GM20000 (cell line): ENCODE measurements at regions not wholly inside any gene's neighbourhood (a gene's known extent, or its start where the extent isn't known, plus 50 kb on each side); places are given as distances from the start of the nearest gene placed in this dataset.

ENCODE experiments used
- DNase-seq: peaks from one replicate; pipeline ENCODE4 v3.0.0; 2012; ENCODE audit warnings: low spot score
- CTCF ChIP-seq: IDR thresholded peaks from 2 replicates; pipeline ENCODE4 v1.5.1; 2012; ENCODE audit warnings: mild to moderate bottlenecking, control low read depth; ENCODE audit errors: extremely low read depth, missing control alignments

GRCh38 chr6:11486959-11487358 lies 50.6 kb upstream of the TMEM170B start:
- DNase-seq = no peak
- TF ChIP-seq CTCF = no peak

- no peak for TF ChIP-seq CTCF
- no peak for DNase-seq
Observed at GRCh38 chr6:11486486-11486885, 51.1 kb upstream of the TMEM170B start.

GRCh38 chr6:11486051-11486450 lies 51.5 kb upstream of the TMEM170B start:
- TF ChIP-seq CTCF = no peak
- DNase-seq = no peak

GRCh38 chr6:11485271-11485670 lies 52.3 kb upstream of the TMEM170B start:
- no peak for DNase-seq
- no peak for TF ChIP-seq CTCF

GRCh38 chr6:11484441-11484840 lies 53.1 kb upstream of the TMEM170B start:
- no peak for DNase-seq
- TF ChIP-seq CTCF = no peak

GRCh38 chr6:11482616-11483015 lies 54.9 kb upstream of the TMEM170B start:
- TF ChIP-seq CTCF = no peak
- DNase-seq = no peak

- no peak for TF ChIP-seq CTCF
- DNase-seq = no peak
Observed at GRCh38 chr6:11480541-11480940, 57.0 kb upstream of the TMEM170B start.

- no peak for TF ChIP-seq CTCF
- no peak for DNase-seq
Observed at GRCh38 chr6:11479296-11479695, 58.3 kb upstream of the TMEM170B start.
